Liver (tissue), 7 donors: ENCODE measurements at regions not wholly inside any gene's neighbourhood (a gene's known extent, or its start where the extent isn't known, plus 50 kb on each side); places are given as distances from the start of the nearest gene placed in this dataset.

Source experiments
- DNase-seq: peaks from one replicate; pipeline ENCODE4 v3.0.0-alpha.2; 2017; ENCODE audit warnings: low spot score
- H3K27ac ChIP-seq, 2 donors: one replicate each; pipeline ENCODE4 v1.7.0; 2013; ENCODE audit warnings: inconsistent platforms in 2 of 2, low read length in 2 of 2, control low read depth in 1 of 2, low read depth in 1 of 2, mild to moderate bottlenecking in 1 of 2
- H3K27me3 ChIP-seq, 4 donors: one replicate each; pipeline versions ENCODE4 v1.6.1 to v1.7.0; 2013; ENCODE audit warnings: low read length in 3 of 4, inconsistent platforms in 1 of 4, mild to moderate bottlenecking in 1 of 4, moderate library complexity in 1 of 4; ENCODE audit not compliant: control insufficient read depth in 4 of 4, insufficient read depth in 4 of 4
- H3K36me3 ChIP-seq, 4 donors: one replicate each; pipeline versions ENCODE4 v1.6.1 to v1.7.0; 2013; ENCODE audit warnings: low read length in 3 of 4, mild to moderate bottlenecking in 3 of 4, low read depth in 1 of 4, moderate library complexity in 1 of 4; ENCODE audit not compliant: control insufficient read depth in 4 of 4, insufficient read depth in 3 of 4
- H3K4me1 ChIP-seq, 4 donors: one replicate each; pipeline versions ENCODE4 v1.6.1 to v1.7.0; 2013; ENCODE audit warnings: low read length in 3 of 4, mild to moderate bottlenecking in 3 of 4, moderate library complexity in 1 of 4; ENCODE audit not compliant: control insufficient read depth in 4 of 4, insufficient read depth in 4 of 4
- H3K4me3 ChIP-seq, 3 donors: one replicate each; pipeline versions ENCODE4 v1.6.1 to v1.7.0; 2013; ENCODE audit warnings: low read length in 3 of 3, control low read depth in 1 of 3, low read depth in 1 of 3, mild to moderate bottlenecking in 1 of 3
- H3K9ac ChIP-seq, 2 donors: one replicate each; pipeline ENCODE4 v1.7.0; 2013; ENCODE audit warnings: low read length in 2 of 2, mild to moderate bottlenecking in 2 of 2, moderate library complexity in 2 of 2, control low read depth in 1 of 2, low read depth in 1 of 2
- H3K9me3 ChIP-seq, 4 donors: one replicate each; pipeline versions ENCODE4 v1.6.1 to v1.7.0; 2013; ENCODE audit warnings: low read length in 3 of 4; ENCODE audit not compliant: control insufficient read depth in 4 of 4
- ATF3 ChIP-seq: IDR thresholded peaks from 2 replicates; pipeline ENCODE4 v1.6.1; 2016; ENCODE audit warnings: antibody characterized with exemption
- EGR1 ChIP-seq, 2 donors: IDR thresholded peaks; 2 replicates each; pipeline ENCODE4 v1.6.1; 2016 to 2018; ENCODE audit warnings: antibody characterized with exemption in 2 of 2, low read depth in 2 of 2
- FOXA1 ChIP-seq: IDR thresholded peaks from 2 replicates; pipeline ENCODE4 v1.6.1; 2016; ENCODE audit warnings: antibody characterized with exemption
- FOXA2 ChIP-seq: IDR thresholded peaks from 2 replicates; pipeline ENCODE4 v1.6.1; 2016; ENCODE audit warnings: antibody characterized with exemption
- GABPA ChIP-seq, 2 donors: IDR thresholded peaks in 1 of 2; conservative IDR thresholded peaks in 1 of 2; 2 replicates each; pipeline ENCODE4 v1.6.1; 2016; ENCODE audit warnings: antibody characterized with exemption in 2 of 2, mild to moderate bottlenecking in 1 of 2, moderate library complexity in 1 of 2
- JUND ChIP-seq, 2 donors: IDR thresholded peaks; 2 replicates each; pipeline ENCODE4 v1.6.1; 2016; ENCODE audit warnings: antibody characterized with exemption in 2 of 2
- MAX ChIP-seq: IDR thresholded peaks from 2 replicates; pipeline ENCODE4 v1.6.1; 2016; ENCODE audit warnings: antibody characterized with exemption
- NR2F2 ChIP-seq: IDR thresholded peaks from 2 replicates; pipeline ENCODE4 v1.6.1; 2016; ENCODE audit warnings: antibody characterized with exemption
- RAD21 ChIP-seq, 2 donors: IDR thresholded peaks; 2 replicates each; pipeline ENCODE4 v1.6.1; 2016; ENCODE audit warnings: antibody characterized with exemption in 2 of 2, mild to moderate bottlenecking in 2 of 2
- REST ChIP-seq: IDR thresholded peaks from 2 replicates; pipeline ENCODE4 v1.6.1; 2016; ENCODE audit warnings: antibody characterized with exemption, mild to moderate bottlenecking
- RXRA ChIP-seq, 2 donors: IDR thresholded peaks; 2 replicates each; pipeline ENCODE4 v1.6.1; 2017 to 2018; ENCODE audit warnings: antibody characterized with exemption in 2 of 2, mild to moderate bottlenecking in 1 of 2
- SP1 ChIP-seq: IDR thresholded peaks from 2 replicates; pipeline ENCODE4 v1.6.1; 2018; ENCODE audit warnings: antibody characterized with exemption, mild to moderate bottlenecking
- YY1 ChIP-seq: IDR thresholded peaks from 2 replicates; pipeline ENCODE4 v1.6.1; 2016; ENCODE audit warnings: antibody characterized with exemption, mild to moderate bottlenecking
- ZBTB33 ChIP-seq: IDR thresholded peaks from 2 replicates; pipeline ENCODE4 v1.6.1; 2016; ENCODE audit warnings: antibody characterized with exemption
- WGBS: extraction: QIAGEN DNeasy Blood & Tissue Kit; methylation state at CpG from one replicate; pipeline ENCODE4 v1.1.7; 2013; 5-methylcytosine and 5-hydroxymethylcytosine counted together
- donor health status: healthy.
- donor health status: healthy.
- donor health status: healthy.
- donor health status: healthy.

GRCh38 chr3:153008226-153008625 is 153.8 kb upstream of the RAP2B start:
- no peak overlapping the region for H3K9ac ChIP-seq
- H3K9me3 ChIP-seq = no peaks in the 10 kb centered on the region
- no peaks in the 10 kb centered on the region for H3K4me1 ChIP-seq
- no peak overlapping the region for H3K27ac ChIP-seq
- no peak for TF ChIP-seq ZBTB33
- TF ChIP-seq NR2F2 = no peak
- TF ChIP-seq REST = no peak
- TF ChIP-seq RAD21 (IDR thresholded peaks at IDR 0.05) = no peak
- no peak for TF ChIP-seq EGR1 (IDR thresholded peaks at IDR 0.05; ENCODE audit: low read depth in 2 of 2)
- no peak overlapping the region for H3K4me3 ChIP-seq
- H3K36me3 ChIP-seq = no peaks in the 10 kb centered on the region
- no peak for DNase-seq
- WGBS = 87% methylated on average over 3 of the region's 3 CpGs
- no peaks in the 10 kb centered on the region for H3K27me3 ChIP-seq

- Histone ChIP-seq H3K4me3 (no peak overlapping the region), H3K27ac (no peak overlapping the region), H3K27me3 (peaks cover 0 to 2% (median 0%) of the 10 kb centered on the region in 4 donors), H3K36me3 (no peaks in the 10 kb centered on the region), H3K9me3 (no peaks in the 10 kb centered on the region), H3K4me1 (no peaks in the 10 kb centered on the region), H3K9ac (no peak overlapping the region)
- DNase-seq = no peak
- WGBS = 73% methylated on average over 5 of the region's 5 CpGs
- TF ChIP-seq SP1 = no peak
- no peak for TF ChIP-seq MAX
- TF ChIP-seq FOXA1 = no peak
- no peak for TF ChIP-seq RAD21 (IDR thresholded peaks at IDR 0.05)
- TF ChIP-seq EGR1 (IDR thresholded peaks at IDR 0.05; ENCODE audit: low read depth in 2 of 2) = no peak
- TF ChIP-seq NR2F2 = no peak
- no peak for TF ChIP-seq ATF3
- TF ChIP-seq ZBTB33 = no peak
- TF ChIP-seq JUND (IDR thresholded peaks at IDR 0.05) = no peak
- no peak for TF ChIP-seq GABPA (IDR thresholded peaks at IDR 0.05 in 1 of 2, conservative IDR thresholded peaks at IDR 0.05 in 1 of 2)
- no peak for TF ChIP-seq YY1
- TF ChIP-seq RXRA (IDR thresholded peaks at IDR 0.05) = no peak
- TF ChIP-seq FOXA2 = no peak
Measured at GRCh38 chr3:153023896-153024295, 138.1 kb upstream of the RAP2B start.
